Adrenal gland (tissue), 9 donors: ENCODE measurements at regions not wholly inside any gene's neighbourhood (a gene's known extent, or its start where the extent isn't known, plus 50 kb on each side); places are given as distances from the start of the nearest gene placed in this dataset.

Experiments
- DNase-seq, 7 donors: peaks; one replicate each; pipeline ENCODE4 v3.0.0-alpha.2; 2019 to 2020
- H3K27ac ChIP-seq, 5 donors: fragments of 200-600 bp; sonication (generic) in 4 of 5; 1 replicate in 3 of 5; 2 replicates in 2 of 5; pipeline versions ENCODE4 v1.5.1 to v1.8.0; 2016 to 2020; ENCODE audit warnings: mild to moderate bottlenecking in 1 of 5
- H3K27me3 ChIP-seq: fragments of 200-600 bp; 2 replicates; pipeline ENCODE4 v1.8.0; 2021
- H3K36me3 ChIP-seq, 2 donors: fragments of 200-600 bp; replicated peaks in 1 of 2; 1 replicate in 1 of 2; 2 replicates in 1 of 2; pipeline versions ENCODE4 v1.5.1 to v1.8.0; 2018 to 2022
- H3K4me1 ChIP-seq, 2 donors: fragments of 200-600 bp; replicated peaks in 1 of 2; 1 replicate in 1 of 2; 2 replicates in 1 of 2; pipeline versions ENCODE4 v1.5.1 to v1.8.0; 2018 to 2021
- H3K4me3 ChIP-seq, 4 donors: fragments of 200-600 bp; sonication (generic) in 3 of 4; one replicate each; pipeline ENCODE4 v1.5.1; 2016 to 2018
- H3K9me3 ChIP-seq, 3 donors: fragments of 200-600 bp; sonication (generic) in 1 of 3; replicated peaks in 1 of 3; 1 replicate in 2 of 3; 2 replicates in 1 of 3; pipeline versions ENCODE4 v1.5.1 to v1.8.0; 2016 to 2021
- CTCF ChIP-seq, 6 experiments: fragments of 450-650 bp in 4 of 6; fragments of 200-600 bp in 2 of 6; sonication (generic) in 1 of 6; IDR thresholded peaks; 1 replicate in 5 of 6; 2 replicates in 1 of 6; pipeline versions ENCODE4 v1.5.1 to v1.8.0; 2016 to 2021; ENCODE audit warnings: antibody characterized with exemption in 6 of 6, mild to moderate bottlenecking in 2 of 6, moderate library complexity in 1 of 6
- POLR2A ChIP-seq, 2 donors: fragments of 450-650 bp; IDR thresholded peaks; one replicate each; pipeline ENCODE4 v1.6.1; 2017; ENCODE audit warnings: antibody characterized with exemption in 2 of 2, mild to moderate bottlenecking in 2 of 2, moderate library complexity in 1 of 2
- WGBS, 4 donors: extraction: QIAGEN DNeasy Blood & Tissue Kit in 2 of 4; methylation state at CpG; one replicate each; pipeline versions ENCODE4 v1.1.5 to v1.1.7; 2013 to 2017; 5-methylcytosine and 5-hydroxymethylcytosine counted together
- intact Hi-C, 2 donors: fragments of 100-400 bp; cut with DNase I; formaldehyde crosslinking; loops; one replicate each; pipeline versions ENCODE4 v1.14.1 to v1.15.0; 2022 to 2023
- donor health status: healthy with polysubstance abuse.
- donor health status: Bipolar disorder and iron deficiency.
- donor health status: DM: yes; HTN: yes; CAD: no.
- donor health status: DM: no; HTN: no; CAD: no.
- donor health status: DM: no; HTN: no; CAD: no.

GRCh38 chr2:208643145-208643544, 236.6 kb downstream of the PTH2R start:
- no peaks in the 10 kb centered on the region for H3K36me3 ChIP-seq
- intact Hi-C loops: no loop called here
- no peaks in the 10 kb centered on the region for H3K4me1 ChIP-seq
- no peak overlapping the region for H3K4me3 ChIP-seq
- H3K27me3 ChIP-seq: no peaks in the 10 kb centered on the region
- WGBS, 4 donors: 68 to 88% (median 82%) methylated on average over 1 of the region's 1 CpG
- no peak for DNase-seq
- TF ChIP-seq POLR2A (IDR thresholded peaks at IDR 0.05) (no peak), CTCF (IDR thresholded peaks at IDR 0.05) (no peak)
- no peaks in the 10 kb centered on the region for H3K9me3 ChIP-seq
- no peak overlapping the region for H3K27ac ChIP-seq

- WGBS, 4 donors: 76 to 83% (median 82%) methylated on average over 1 of the region's 1 CpG
- Histone ChIP-seq H3K4me1 (no peaks in the 10 kb centered on the region), H3K9me3 (no peaks in the 10 kb centered on the region), H3K4me3 (no peak overlapping the region), H3K27me3 (no peaks in the 10 kb centered on the region), H3K27ac (no peak overlapping the region), H3K36me3 (no peaks in the 10 kb centered on the region)
- DNase-seq: no peak
- intact Hi-C loops: no loop called here
- TF ChIP-seq POLR2A (IDR thresholded peaks at IDR 0.05) (no peak), CTCF (IDR thresholded peaks at IDR 0.05) (no peak)
These were observed 238.6 kb downstream of the PTH2R start for GRCh38 chr2:208645226-208645625.

- Histone ChIP-seq H3K27me3 (no peaks in the 10 kb centered on the region), H3K36me3 (no peaks in the 10 kb centered on the region), H3K4me3 (no peak overlapping the region), H3K4me1 (no peaks in the 10 kb centered on the region), H3K27ac (no peak overlapping the region), H3K9me3 (peaks cover 0 to 6% (median 0%) of the 10 kb centered on the region in 3 donors)
- no peak for DNase-seq
- WGBS, 4 donors: 76 to 88% (median 83%) methylated on average over 4 of the region's 4 CpGs
- TF ChIP-seq POLR2A (IDR thresholded peaks at IDR 0.05) (no peak), CTCF (IDR thresholded peaks at IDR 0.05) (no peak)
- intact Hi-C loops: no loop called here
These were observed 241.8 kb downstream of the PTH2R start for GRCh38 chr2:208648368-208648767.

GRCh38 chr2:208653383-208653782, 246.8 kb downstream of the PTH2R start:
- DNase-seq: no peak
- H3K27me3 ChIP-seq: no peaks in the 10 kb centered on the region
- no peak overlapping the region for H3K27ac ChIP-seq
- no peak for TF ChIP-seq POLR2A (IDR thresholded peaks at IDR 0.05)
- TF ChIP-seq CTCF (IDR thresholded peaks at IDR 0.05): no peak
- 74 to 84% (median 77%) methylated on average over 3 of the region's 3 CpGs for WGBS, 4 donors
- H3K4me3 ChIP-seq: no peak overlapping the region
- intact Hi-C loops: no loop called here
- H3K9me3 ChIP-seq: peaks cover 0 to 6% (median 0%) of the 10 kb centered on the region in 3 donors
- H3K4me1 ChIP-seq: no peaks in the 10 kb centered on the region
- H3K36me3 ChIP-seq: no peaks in the 10 kb centered on the region
